GM18907 (cell line): ENCODE measurements at regions not wholly inside any gene's neighbourhood (a gene's known extent, or its start where the extent isn't known, plus 50 kb on each side); places are given as distances from the start of the nearest gene placed in this dataset.

Experiments used
- ATAC-seq: cut with Tn5 transposase; IDR thresholded peaks from one replicate; pipeline ENCODE4 v1.9.1; 2021; ENCODE audit warnings: mild to moderate bottlenecking, moderate library complexity; ENCODE audit not compliant: unreplicated experiment

DNA sequence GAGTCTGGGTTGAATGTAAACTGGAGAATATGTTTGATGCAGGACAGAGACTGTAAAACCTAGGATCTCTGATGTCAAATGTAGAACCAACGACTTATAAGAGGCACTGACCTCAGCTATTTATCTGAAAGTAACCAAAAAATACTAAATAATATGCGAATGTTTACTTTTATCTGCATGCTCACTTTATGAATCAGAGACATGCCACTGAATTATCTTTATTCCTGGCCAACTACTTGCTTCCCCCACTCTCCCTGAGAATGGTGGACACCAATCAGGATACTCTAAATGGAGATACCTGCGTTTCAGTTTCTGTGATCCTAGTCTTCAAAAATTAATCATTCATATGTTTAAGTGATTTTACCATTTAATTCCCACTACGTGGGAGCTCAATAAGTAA, 1038.4 kb upstream of the PABPC4L start:
- ATAC-seq, result no peak

- no peak for ATAC-seq
Measured at GRCh38 chr4:135238940-135239339, 1037.4 kb upstream of the PABPC4L start.

GRCh38 chr4:135236048-135236447, 1034.5 kb upstream of the PABPC4L start:
- no peak for ATAC-seq

- no peak for ATAC-seq
Measured at GRCh38 chr4:135227842-135228241, 1026.3 kb upstream of the PABPC4L start.

GRCh38 chr4:135225551-135225950, 1024.0 kb upstream of the PABPC4L start:
- no peak for ATAC-seq

DNA sequence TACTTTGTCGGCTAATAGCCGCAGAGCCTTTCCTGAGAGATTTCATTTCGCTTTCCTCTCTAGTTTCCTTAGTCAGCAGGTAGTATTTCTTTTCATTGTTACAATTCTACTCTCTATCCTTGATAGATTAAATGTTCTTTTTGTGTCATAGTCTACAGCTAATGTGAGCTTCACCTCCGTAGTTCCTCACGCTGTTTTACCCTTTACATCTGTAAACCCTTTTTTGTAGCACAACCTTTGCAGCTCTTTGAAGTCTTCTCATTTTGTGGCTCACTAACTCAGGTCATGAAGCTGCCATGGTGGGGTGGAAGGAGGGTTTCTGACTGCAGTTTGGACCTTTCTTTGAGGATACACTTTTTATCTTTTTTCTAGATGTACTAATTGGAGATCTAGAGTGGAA, 1008.8 kb upstream of the PABPC4L start:
- no peak for ATAC-seq

- ATAC-seq, result no peak
Measured at GRCh38 chr4:135207531-135207930, 1005.9 kb upstream of the PABPC4L start.

- no peak for ATAC-seq
Measured at GRCh38 chr4:135204311-135204710, 1002.7 kb upstream of the PABPC4L start.

DNA sequence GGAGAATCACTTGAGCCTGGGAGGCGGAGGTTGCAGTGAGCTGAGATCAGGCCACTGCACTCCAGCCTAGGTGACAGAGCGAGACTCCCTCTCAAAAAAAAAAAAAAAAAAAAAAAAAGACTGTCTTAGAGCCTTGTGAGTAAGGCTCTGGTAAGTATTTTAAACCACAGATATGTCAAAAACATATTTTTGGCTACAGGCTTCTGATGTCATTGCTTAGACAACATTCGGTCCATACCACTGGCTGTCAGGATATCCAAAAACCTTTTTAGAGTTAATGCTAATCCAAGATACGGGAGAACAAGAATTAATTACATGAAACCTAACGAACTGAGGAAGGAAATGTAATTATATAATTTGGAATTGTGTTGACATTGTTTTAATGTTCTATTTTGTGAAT, 999.5 kb upstream of the PABPC4L start:
- ATAC-seq, result no peak

DNA sequence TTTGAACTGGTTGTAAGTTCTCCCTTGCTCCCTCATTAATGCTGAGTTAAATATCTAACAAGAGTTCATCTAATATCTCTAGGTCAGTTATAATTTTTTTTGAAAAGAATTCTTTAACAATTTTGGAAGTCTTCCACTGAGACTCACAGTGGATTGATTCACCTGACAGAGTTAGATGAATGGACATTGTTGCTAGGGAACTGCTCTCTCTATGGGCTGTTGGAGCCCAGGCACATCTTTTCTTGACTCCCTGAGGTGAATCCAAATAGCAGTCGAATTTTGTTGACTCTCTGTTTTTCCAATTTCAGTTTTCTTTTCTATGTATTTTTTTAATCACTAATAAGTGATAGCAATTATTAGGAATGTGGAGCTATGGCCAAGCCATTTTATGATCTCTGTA, 996.1 kb upstream of the PABPC4L start:
- no peak for ATAC-seq

- ATAC-seq, result no peak
Measured at GRCh38 chr4:135194477-135194876, 992.9 kb upstream of the PABPC4L start.

DNA sequence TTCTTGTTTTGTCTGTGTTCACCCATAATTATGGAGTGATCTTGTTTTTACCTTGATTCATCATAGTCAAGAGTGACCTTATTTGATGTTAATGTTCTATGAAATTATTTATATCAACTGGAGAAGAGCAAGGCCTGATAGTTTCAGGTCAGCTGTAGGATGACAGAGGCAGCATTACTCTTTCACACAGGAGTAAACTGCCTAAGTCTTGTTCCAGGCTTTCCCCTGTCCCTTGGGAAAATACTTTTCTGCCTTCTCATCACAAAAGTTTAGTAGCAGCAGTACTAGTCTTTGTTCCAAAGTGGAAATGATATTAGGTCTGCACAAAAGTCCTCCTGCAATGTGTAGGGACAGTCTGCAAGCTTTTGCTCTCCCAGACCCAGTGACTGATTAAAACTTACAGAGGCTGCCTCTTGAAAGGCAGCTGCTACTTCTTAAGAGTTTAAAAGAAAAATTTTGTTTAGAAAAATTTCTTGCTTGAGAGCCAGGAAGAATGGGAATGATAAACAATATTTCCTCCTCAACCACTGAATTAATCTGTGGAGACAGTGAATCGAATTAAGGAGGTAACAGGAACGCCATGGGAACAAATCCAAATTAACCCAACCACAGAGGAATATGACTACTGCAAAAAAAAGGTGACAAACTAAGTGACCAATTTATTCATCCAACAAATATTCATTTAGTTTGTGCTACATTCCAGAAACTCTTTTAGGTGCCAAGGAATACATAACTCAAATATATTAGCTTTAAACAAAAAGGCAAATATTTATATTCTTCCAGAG, 991.4 kb upstream of the PABPC4L start:
- no peak for ATAC-seq

DNA sequence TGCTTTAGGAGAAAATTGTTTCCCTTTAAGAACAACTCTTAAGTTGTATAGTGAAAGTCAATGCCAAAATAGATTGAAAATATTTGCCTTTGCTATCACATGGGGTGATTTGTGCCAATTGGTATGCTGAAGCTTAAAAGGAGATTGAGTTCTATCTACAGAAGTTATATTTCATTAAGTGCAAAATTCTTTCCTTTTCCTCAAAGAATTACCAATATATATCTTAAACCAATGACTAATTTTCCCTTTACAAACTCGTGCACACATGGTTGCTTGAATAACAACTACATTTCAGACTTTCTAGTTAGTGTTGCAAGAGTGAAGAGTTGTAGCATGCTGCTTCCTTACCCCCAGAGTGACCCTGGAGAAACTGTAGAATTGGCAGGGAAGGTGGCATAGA, 990.0 kb upstream of the PABPC4L start:
- no peak for ATAC-seq

GRCh38 chr4:135186002-135186401, 984.4 kb upstream of the PABPC4L start:
- no peak for ATAC-seq

- no peak for ATAC-seq
Measured at GRCh38 chr4:135185256-135185655, 983.7 kb upstream of the PABPC4L start.

- no peak for ATAC-seq
Measured at GRCh38 chr4:135184715-135185114, 983.1 kb upstream of the PABPC4L start.

DNA sequence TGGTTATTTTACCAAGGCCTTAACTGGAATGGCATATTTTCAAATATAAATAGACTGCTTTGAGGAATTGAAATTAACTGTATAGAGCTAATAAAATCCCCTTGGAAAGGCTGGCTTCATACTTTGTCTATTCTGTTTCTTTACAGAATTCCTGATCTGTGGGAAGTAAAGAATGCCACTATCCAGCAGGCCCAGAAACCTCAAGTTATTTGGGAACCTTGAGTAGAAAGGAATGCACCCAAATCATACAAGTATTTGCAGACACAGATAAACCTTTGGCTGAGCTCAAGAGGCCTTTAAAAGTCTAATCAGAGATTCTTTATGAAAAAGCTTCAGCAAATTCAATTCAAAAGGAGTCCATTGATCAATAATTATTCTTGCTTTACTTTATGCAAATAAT, 975.7 kb upstream of the PABPC4L start:
- ATAC-seq, result no peak

DNA sequence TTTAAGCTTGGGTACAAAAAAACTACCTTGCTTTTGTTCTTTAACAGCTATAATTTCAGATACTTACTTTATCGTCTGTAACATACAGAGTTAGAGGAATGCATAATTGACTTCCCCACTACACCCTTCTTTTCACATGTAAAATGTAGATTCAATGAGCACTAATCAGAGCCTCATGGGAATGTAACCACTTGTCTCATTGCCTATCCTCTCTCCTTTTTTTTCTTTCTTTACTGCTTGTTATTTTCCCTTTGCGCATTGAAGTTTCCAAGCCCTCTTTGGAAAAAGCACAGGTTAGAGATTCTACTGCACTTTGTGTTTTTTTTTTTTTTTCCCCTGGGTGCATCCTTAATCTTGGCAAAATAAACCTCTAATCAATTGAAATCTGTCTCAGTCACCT, 965.1 kb upstream of the PABPC4L start:
- ATAC-seq, result no peak

GRCh38 chr4:135164601-135165000, 963.0 kb upstream of the PABPC4L start:
- ATAC-seq, result no peak

DNA sequence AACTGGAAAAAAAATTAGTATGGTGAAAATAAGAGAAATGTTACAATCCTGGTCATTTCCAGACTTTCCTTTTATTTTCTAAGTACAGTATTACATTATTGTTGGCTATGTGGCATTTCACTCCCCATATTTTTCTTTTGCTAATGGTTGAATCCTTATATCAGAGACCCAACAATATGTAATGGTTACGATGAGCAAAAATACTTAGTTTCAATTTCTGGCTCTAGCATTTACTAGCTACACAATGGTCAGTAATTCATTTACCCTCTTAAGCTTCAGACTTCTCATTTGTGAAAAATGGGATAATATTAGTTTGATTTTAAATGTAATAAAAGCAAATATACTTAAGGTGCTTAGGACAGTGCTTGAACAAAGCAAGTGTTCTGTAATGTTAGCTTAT, 942.9 kb upstream of the PABPC4L start:
- ATAC-seq, result no peak

DNA sequence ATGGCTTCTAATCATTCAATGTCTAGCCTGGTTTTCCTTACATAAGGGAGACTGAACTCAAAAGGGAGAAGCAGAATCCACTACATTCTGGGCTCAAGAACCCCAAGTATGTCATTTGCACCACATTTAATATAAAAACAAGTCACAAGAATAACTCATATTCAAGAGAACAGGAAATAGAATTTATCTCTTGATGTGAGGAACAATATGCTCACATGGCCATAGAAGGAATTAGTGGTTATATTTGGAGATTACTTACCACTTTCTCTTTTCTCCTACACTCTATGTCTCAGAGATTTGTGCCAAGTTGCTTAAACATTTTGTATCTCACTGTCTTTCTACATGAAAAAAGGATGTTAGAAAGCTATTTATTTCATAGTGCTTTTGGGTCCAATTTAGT, 922.6 kb upstream of the PABPC4L start:
- ATAC-seq, result no peak

GRCh38 chr4:135123632-135124031, 922.0 kb upstream of the PABPC4L start:
- no peak for ATAC-seq

- ATAC-seq, result no peak
Measured at GRCh38 chr4:135122457-135122856, 920.9 kb upstream of the PABPC4L start.
